Right hindlimb (tissue), 1 donor: ENCODE measurements at regions not wholly inside any gene's neighbourhood (a gene's known extent, or its start where the extent isn't known, plus 50 kb on each side); places are given as distances from the start of the nearest gene placed in this dataset.

Experiments used
- DNase-seq: peaks from one replicate; pipeline ENCODE4 v3.0.0-alpha.2; 2018

- DNase-seq = no peak
Observed at GRCh38 chr11:26121466-26121865, 210.5 kb upstream of the ANO3 start.

DNA sequence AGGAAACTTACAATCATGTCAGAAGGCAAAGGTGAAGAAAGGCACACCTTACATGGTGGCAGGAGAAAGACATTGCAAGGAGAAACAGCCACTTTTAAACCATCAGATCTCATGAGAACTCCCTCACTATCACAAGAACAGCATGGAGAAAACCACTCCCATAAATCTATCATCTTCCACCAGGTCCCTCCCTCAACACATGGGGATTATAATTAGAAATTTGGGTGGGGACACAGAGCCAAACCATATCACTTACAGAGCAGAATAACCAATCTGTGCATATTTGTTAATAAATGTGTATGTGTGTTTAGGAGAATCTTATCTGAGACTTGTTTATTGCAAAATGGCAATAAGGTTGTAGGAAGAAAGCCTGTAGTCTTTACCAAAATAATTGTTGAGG, 205.2 kb upstream of the ANO3 start:
- DNase-seq = no peak

DNA sequence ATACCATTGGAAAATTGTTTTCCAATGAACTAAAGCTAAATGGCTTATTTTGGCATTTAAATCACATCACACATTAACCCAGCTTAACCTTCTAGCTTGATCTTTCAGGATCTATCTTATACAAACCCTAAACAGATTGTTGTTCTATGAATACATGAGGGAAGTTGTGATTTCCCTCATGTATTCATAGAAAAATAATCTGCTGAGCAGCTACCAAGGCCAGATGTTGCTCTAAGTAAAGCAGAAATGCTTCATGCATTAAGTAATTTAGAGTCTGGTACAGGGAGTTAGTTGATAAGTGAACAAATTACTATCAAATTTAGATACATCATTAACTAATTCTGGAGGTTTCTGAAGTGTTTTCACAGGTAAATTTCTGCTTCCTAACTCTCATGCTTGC, 204.6 kb upstream of the ANO3 start:
- DNase-seq = no peak

DNA sequence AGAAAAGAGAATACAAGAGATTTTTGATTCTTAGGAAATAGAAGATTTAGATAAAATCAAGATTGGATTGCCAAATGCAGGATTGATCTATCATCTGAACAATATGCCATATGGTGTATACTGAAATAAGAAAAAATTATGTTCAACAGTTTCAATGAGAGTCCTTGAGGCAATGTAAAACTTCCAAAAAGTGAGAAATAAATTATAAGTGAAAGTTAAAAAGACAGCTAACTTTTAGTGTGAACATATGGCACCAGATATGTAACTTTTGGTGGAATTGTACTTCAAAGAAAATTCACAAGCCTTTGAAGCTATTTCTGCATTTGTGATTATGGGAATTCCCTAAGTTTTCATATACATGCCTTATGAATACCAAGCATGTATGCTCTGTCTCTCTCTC, 200.5 kb upstream of the ANO3 start:
- no peak for DNase-seq

DNA sequence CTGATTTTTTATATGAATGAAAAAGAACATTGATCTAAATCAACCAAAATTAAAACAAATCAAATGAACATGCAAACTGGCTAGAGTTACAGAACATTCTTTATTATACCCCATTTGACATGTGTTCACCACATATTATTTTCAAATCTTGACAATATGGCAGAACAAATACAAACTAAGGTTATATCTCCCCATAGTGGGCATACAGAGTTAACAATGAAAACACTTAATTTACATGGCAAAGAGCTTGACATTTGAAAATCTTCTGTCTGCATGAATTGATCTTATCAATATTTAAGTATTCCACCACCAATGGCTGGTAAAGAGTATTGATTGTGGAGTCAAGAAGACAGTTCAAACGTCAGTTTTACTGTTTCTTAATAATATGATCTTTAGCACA, 197.9 kb upstream of the ANO3 start:
- DNase-seq = no peak

DNA sequence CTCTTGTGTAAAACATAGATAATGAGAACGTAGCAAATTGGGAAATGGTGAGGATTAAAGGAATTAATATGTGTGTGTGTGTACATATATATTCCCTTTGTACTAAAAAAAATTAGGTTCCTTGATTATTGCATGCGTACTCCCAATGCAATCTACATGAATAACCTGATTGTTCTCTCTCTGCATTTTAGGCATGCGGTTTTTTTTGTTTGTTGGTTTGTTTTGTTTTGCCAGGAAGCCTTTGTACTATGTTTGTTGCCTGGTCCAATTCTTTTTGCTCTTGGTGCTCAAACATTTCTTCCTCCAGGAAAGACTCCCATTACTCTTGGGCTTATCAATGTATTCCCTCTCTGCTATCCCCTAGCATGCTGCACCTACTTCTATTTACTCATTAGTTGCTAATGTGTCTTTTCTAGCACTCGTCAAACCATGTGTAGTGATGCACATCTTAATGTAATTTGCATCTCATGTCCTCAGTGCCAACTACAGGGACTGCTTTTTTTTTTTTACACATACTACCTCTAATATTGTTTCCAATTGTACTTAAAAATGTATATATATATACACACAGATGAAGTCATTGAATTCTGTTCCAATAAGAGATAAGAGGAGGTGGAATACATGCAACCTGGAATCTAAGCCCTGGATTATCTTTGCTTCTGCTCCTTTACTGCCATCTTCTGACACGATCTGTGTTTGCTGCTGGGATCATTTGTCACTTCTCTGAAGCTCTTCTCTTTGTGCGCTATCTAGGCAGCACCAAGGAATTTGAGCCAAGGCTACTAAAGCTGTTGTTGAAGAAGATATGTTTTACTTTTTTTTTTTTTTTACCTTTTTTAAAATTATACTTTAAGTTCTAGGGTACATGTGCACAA, 197.2 kb upstream of the ANO3 start:
- DNase-seq = peak; percentile 22

- DNase-seq = no peak
Observed at GRCh38 chr11:26137651-26138050, 194.3 kb upstream of the ANO3 start.

- no peak for DNase-seq
Observed at GRCh38 chr11:26142891-26143290, 189.0 kb upstream of the ANO3 start.

GRCh38 chr11:26143566-26144290, 188.2 kb upstream of the ANO3 start:
- DNase-seq = no peak

DNA sequence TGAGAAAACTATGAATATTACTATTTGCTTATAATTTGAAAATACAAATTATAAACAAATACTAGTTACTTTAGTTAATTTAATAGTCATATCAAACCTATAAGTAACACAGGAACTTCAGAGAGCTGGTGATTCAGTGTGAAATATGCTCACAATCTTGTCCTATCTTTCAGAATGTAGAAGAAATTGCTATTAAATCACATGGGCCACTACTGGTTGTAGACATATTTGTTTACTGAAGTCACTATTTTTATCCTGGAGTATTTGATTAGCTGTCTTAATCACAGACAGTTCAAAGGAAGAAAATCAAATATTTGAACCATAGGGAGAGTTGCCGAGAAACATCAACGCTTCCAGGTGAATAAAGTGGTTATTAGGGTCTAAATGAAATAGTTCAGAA, 187.6 kb upstream of the ANO3 start:
- no peak for DNase-seq

DNA sequence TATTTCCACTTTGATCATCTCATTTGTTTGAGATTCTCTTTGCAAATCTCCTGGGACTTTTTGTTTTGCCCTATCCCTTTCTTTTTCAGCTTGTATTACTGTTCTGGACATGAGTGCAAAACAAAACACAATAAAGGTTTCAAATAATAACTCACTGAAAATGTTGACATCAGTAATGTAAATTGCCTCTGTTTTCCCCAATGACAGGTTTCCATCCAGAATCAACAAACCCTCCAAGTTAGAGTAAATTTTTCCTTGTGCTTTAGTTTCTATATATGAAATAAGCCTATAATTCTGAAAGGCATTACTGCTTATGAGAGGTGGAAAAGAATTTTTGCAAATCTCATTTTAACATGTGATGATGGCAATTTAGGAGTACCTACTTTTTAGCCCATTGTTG, 187.0 kb upstream of the ANO3 start:
- DNase-seq = no peak

DNA sequence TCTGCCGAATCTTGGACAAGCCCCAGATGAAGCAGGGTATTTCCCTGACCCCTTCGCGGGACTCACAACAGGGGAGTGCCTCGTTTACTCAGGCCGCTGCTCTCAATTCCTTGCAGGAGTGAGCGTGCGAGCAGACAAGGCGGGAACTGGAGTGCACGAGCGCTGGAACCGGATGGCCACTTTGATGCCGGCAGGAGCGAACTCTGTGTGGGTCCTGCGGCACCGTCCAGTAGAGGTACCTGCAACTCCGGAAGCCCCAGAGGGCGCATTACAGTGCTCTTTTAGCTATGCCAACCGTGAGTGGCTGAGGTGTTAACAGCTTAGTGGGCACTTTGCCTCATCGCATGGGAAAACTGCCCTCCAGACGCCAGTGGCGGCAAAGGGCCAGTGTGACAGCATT, 182.3 kb upstream of the ANO3 start:
- DNase-seq = no peak

DNA sequence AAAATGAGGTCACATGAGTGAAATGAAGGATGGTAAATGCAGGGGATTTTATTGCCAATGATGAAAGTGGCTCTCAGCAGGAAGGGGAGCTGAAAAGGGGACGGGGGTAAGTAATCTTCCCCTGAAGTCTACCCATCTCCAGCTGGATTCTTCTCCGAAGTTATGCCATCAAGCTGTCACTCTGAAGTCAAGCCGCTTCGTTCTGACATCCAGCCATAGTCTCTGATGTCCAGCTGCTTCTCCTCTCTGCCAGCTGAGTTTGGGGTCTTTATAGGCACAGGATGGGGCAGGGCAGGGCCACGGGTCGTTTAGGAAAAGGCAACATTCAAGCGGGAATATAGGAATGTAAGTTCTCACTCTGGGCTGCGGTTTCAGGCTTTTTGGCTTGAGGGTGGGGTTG, 181.9 kb upstream of the ANO3 start:
- no peak for DNase-seq

- no peak for DNase-seq
Observed at GRCh38 chr11:26158251-26158650, 173.7 kb upstream of the ANO3 start.

DNA sequence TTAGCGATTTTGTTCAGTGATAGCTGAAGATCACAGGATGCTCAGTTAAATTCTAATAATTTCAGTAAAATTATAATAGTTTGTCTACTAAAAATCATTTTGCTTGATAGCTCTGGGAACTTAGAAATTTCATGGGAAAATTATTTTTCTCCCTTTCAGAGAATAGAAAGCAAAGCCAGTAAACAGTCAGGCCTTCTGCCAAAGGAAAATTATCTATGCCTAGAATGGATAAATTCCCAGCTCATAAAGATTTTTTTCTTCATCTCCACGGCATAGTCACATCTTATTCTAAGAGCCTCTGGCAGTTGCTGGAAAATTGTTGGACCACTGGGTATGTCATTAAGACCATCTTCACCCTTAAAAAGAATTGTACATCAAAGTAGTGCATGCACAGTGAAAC, 169.6 kb upstream of the ANO3 start:
- DNase-seq = no peak

- no peak for DNase-seq
Observed at GRCh38 chr11:26186389-26186788, 145.5 kb upstream of the ANO3 start.

- no peak for DNase-seq
Observed at GRCh38 chr11:26187639-26188038, 144.3 kb upstream of the ANO3 start.

- DNase-seq = no peak
Observed at GRCh38 chr11:26188554-26188953, 143.4 kb upstream of the ANO3 start.

DNA sequence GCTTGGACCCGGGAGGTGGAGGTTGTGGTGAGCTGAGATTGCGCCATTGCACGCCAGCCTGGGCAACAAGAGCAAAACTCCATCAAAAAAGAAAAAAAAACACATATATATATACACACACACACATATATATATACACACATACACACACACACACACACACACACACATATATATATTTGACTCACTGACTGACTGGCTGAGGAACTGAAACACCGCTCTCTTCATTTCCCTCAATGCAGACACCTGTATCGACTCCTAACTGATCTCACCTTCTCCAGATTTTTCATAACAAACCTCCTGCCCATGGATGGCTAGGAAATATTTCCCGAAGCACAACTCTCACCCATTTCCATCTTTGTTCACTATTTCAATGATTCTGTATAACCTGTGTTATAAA, 140.7 kb upstream of the ANO3 start:
- no peak for DNase-seq

GRCh38 chr11:26193694-26194365, 138.1 kb upstream of the ANO3 start:
- DNase-seq = no peak

GRCh38 chr11:26194881-26195280, 137.0 kb upstream of the ANO3 start:
- DNase-seq = no peak

DNA sequence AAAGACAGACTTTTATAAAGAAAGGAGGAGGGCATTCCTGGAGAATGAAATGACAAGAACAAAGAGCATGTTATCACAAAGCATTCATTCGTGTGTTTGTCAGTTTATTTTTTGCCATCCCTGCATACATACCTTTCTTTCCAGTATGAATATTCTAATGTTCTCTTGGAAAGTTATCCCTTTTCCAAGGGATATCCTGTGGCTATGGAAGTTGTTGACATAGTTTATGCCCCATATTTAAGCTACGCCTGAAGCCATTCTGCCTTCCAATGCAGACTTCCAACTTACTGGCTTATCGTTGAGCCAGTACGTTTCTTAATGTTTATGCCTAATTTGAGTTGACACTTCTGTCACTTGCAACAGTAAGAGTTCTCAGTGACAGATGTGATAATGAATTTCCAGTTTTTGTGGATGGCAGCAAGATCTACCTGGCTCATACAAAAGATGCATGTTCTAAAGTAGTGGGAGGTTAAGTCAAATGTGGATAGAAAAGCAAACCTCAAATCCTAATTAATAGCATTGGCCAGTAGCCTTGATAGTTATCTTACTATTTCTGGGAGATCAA, 133.3 kb upstream of the ANO3 start:
- DNase-seq = no peak

- DNase-seq = peak; percentile 19
Observed at GRCh38 chr11:26199331-26200095, 132.4 kb upstream of the ANO3 start.
